H9 (cell line): ENCODE measurements at regions not wholly inside any gene's neighbourhood (a gene's known extent, or its start where the extent isn't known, plus 50 kb on each side); places are given as distances from the start of the nearest gene placed in this dataset.

Experiments
- DNase-seq: peaks from one replicate; pipeline ENCODE4 v3.0.0-alpha.2; 2017
- H2AFZ ChIP-seq: one replicate; pipeline ENCODE4 v1.6.1; 2013; ENCODE audit warnings: mild to moderate bottlenecking, low read length, control low read depth, moderate library complexity
- H2AK5ac ChIP-seq: 2 replicates; pipeline ENCODE4 v1.6.1; 2013; ENCODE audit warnings: low read length, control low read depth, mixed read lengths; ENCODE audit not compliant: insufficient read length
- H2BK120ac ChIP-seq: one replicate; pipeline ENCODE4 v1.6.1; 2013; ENCODE audit warnings: low read depth, mild to moderate bottlenecking, low read length, control low read depth, inconsistent platforms; ENCODE audit not compliant: poor library complexity, severe bottlenecking
- H2BK12ac ChIP-seq: 2 replicates; pipeline ENCODE4 v1.6.1; 2013; ENCODE audit warnings: low read length, control low read depth, mixed read lengths, low read depth; ENCODE audit not compliant: insufficient read length
- H2BK15ac ChIP-seq: 2 replicates; pipeline ENCODE4 v1.6.1; 2013; ENCODE audit warnings: low read depth, low read length, control low read depth
- H2BK20ac ChIP-seq: one replicate; pipeline ENCODE4 v1.6.1; 2013; ENCODE audit warnings: low read depth, mild to moderate bottlenecking, low read length, control low read depth, inconsistent platforms; ENCODE audit not compliant: poor library complexity, severe bottlenecking
- H2BK5ac ChIP-seq: 2 replicates; pipeline ENCODE4 v1.6.1; 2013; ENCODE audit warnings: low read length, control low read depth, mixed read lengths; ENCODE audit not compliant: insufficient read length
- H3K14ac ChIP-seq: 2 replicates; pipeline ENCODE4 v1.6.1; 2013; ENCODE audit warnings: low read length, control low read depth; ENCODE audit not compliant: insufficient read depth
- H3K18ac ChIP-seq: 2 replicates; pipeline ENCODE4 v1.6.1; 2013; ENCODE audit warnings: low read depth, mild to moderate bottlenecking, mixed read lengths, low read length, control low read depth; ENCODE audit not compliant: insufficient read length
- H3K23ac ChIP-seq: 2 replicates; pipeline ENCODE4 v1.6.1; 2013; ENCODE audit warnings: low read length, control low read depth, mixed read lengths, low read depth; ENCODE audit not compliant: insufficient read length
- H3K23me2 ChIP-seq: 2 replicates; pipeline ENCODE4 v1.6.1; 2013; ENCODE audit warnings: low read depth, mild to moderate bottlenecking, mixed read lengths, low read length, control low read depth; ENCODE audit not compliant: insufficient read length, poor library complexity, severe bottlenecking
- H3K27ac ChIP-seq: 2 replicates; pipeline ENCODE4 v1.5.1; 2013; ENCODE audit warnings: low read length, control low read depth, mixed read lengths, low read depth; ENCODE audit not compliant: insufficient read length
- H3K27me3 ChIP-seq: 2 replicates; pipeline ENCODE4 v1.6.1; 2013; ENCODE audit warnings: low read length, control low read depth, inconsistent platforms; ENCODE audit not compliant: insufficient read depth
- H3K4ac ChIP-seq: 2 replicates; pipeline ENCODE4 v1.6.1; 2013; ENCODE audit warnings: low read depth, mild to moderate bottlenecking, control low read depth, inconsistent platforms, low read length, moderate library complexity
- H3K4me1 ChIP-seq: 2 replicates; pipeline ENCODE4 v1.6.1; 2013; ENCODE audit warnings: low read length, control low read depth, inconsistent platforms; ENCODE audit not compliant: insufficient read depth
- H3K4me2 ChIP-seq: 2 replicates; pipeline ENCODE4 v1.6.1; 2013; ENCODE audit warnings: low read length, control low read depth, mixed read lengths; ENCODE audit not compliant: insufficient read length, insufficient read depth
- H3K56ac ChIP-seq: 2 replicates; pipeline ENCODE4 v1.6.1; 2013; ENCODE audit warnings: low read depth, mild to moderate bottlenecking, mixed read lengths, low read length, control low read depth; ENCODE audit not compliant: insufficient read length
- H3K79me1 ChIP-seq: 2 replicates; pipeline ENCODE4 v1.6.1; 2013; ENCODE audit warnings: low read depth, mild to moderate bottlenecking, moderate library complexity, low read length, control low read depth, inconsistent platforms; ENCODE audit not compliant: insufficient read depth, poor library complexity, severe bottlenecking
- H3K79me2 ChIP-seq: 2 replicates; pipeline ENCODE4 v1.6.1; 2013; ENCODE audit warnings: low read length, control low read depth, inconsistent platforms; ENCODE audit not compliant: insufficient read depth
- H3K9ac ChIP-seq: 2 replicates; pipeline ENCODE4 v1.6.1; 2013; ENCODE audit warnings: low read length, control low read depth, mixed read lengths; ENCODE audit not compliant: insufficient read length; ENCODE audit errors: extremely low read depth
- H3K9me3 ChIP-seq: one replicate; pipeline ENCODE4 v1.6.1; 2013; ENCODE audit warnings: low read depth, low read length, inconsistent platforms; ENCODE audit not compliant: control insufficient read depth
- H3T11ph ChIP-seq: one replicate; pipeline ENCODE4 v1.6.1; 2013; ENCODE audit warnings: mild to moderate bottlenecking, low read length, control low read depth, inconsistent platforms
- H4K20me1 ChIP-seq: one replicate; pipeline ENCODE4 v1.6.1; 2013; ENCODE audit not compliant: control insufficient read depth, insufficient read length, insufficient read depth
- H4K5ac ChIP-seq: 2 replicates; pipeline ENCODE4 v1.6.1; 2013; ENCODE audit warnings: low read depth, mild to moderate bottlenecking, mixed read lengths, low read length, control low read depth; ENCODE audit not compliant: insufficient read length
- H4K8ac ChIP-seq: replicated peaks from 2 replicates; pipeline ENCODE4 v1.6.1; 2013; ENCODE audit warnings: low read length, control low read depth, mixed read lengths, low read depth; ENCODE audit not compliant: insufficient read length
- H4K91ac ChIP-seq: 2 replicates; pipeline ENCODE4 v1.6.1; 2013; ENCODE audit warnings: low read depth, mild to moderate bottlenecking, moderate library complexity, mixed read lengths, low read length, control low read depth; ENCODE audit not compliant: insufficient read length
- H3K27ac Mint-ChIP-seq, 3 experiments: 2 replicates in 2 of 3; 3 replicates in 1 of 3; pipeline ENCODE4 v1.8.0; 2020 to 2021; ENCODE audit warnings: mixed read lengths in 3 of 3, mild to moderate bottlenecking in 1 of 3, moderate library complexity in 1 of 3
- H3K27me3 Mint-ChIP-seq: 2 replicates; pipeline ENCODE4 v1.8.0; 2021; ENCODE audit warnings: low read depth, mild to moderate bottlenecking, moderate library complexity, mixed read lengths
- H3K36me3 Mint-ChIP-seq, 3 experiments: 2 replicates in 2 of 3; 3 replicates in 1 of 3; pipeline ENCODE4 v1.8.0; 2020 to 2021; ENCODE audit warnings: low read depth in 3 of 3, mixed read lengths in 3 of 3; ENCODE audit not compliant: insufficient read depth in 1 of 3
- H3K4me1 Mint-ChIP-seq, 2 experiments: 2 replicates each; pipeline ENCODE4 v1.8.0; 2020; ENCODE audit warnings: mixed read lengths in 2 of 2
- H3K4me3 Mint-ChIP-seq, 2 experiments: 2 replicates in 1 of 2; 3 replicates in 1 of 2; pipeline ENCODE4 v1.8.0; 2020 to 2021; ENCODE audit warnings: mild to moderate bottlenecking in 2 of 2, mixed read lengths in 2 of 2, moderate library complexity in 1 of 2
- H3K9me3 Mint-ChIP-seq, 2 experiments: 2 replicates in 1 of 2; 3 replicates in 1 of 2; pipeline ENCODE4 v1.8.0; 2020; ENCODE audit warnings: mild to moderate bottlenecking in 2 of 2, mixed read lengths in 2 of 2, moderate library complexity in 1 of 2
- CTCF ChIP-seq: fragments of 200-600 bp; sonication (generic); conservative IDR thresholded peaks from 3 replicates; pipeline ENCODE4 v1.8.0; 2021; ENCODE audit warnings: antibody characterized with exemption, mild to moderate bottlenecking
- WGBS: extraction: QIAGEN DNeasy Blood & Tissue Kit; methylation state at CpG from one replicate; pipeline ENCODE4 v1.1.7; 2013; ENCODE audit warnings: missing lambda C conversion rate, low lambda C conversion rate, mixed read lengths; ENCODE audit not compliant: insufficient read length; ENCODE audit errors: extremely low coverage; 5-methylcytosine and 5-hydroxymethylcytosine counted together

GRCh38 chr12:24021164-24021502 lies 71.7 kb upstream of the SOX5 start:
- Histone ChIP-seq H2AFZ (no peak overlapping the region), H2BK120ac (no peak overlapping the region), H3K27ac (no peak overlapping the region), H3K56ac (no peak overlapping the region), H3K23ac (no peak overlapping the region), H3K18ac (no peak overlapping the region), H2AK5ac (no peak overlapping the region), H2BK12ac (no peak overlapping the region), H3T11ph (no peak overlapping the region), H3K79me2 (no peaks in the 10 kb centered on the region), H2BK15ac (no peak overlapping the region), H3K9ac (no peak overlapping the region), H4K91ac (no peak overlapping the region), H3K14ac (no peak overlapping the region), H3K4ac (no peak overlapping the region), H3K79me1 (no peaks in the 10 kb centered on the region), H2BK20ac (no peak overlapping the region), H3K4me1 (no peaks in the 10 kb centered on the region), H4K8ac (no peak overlapping the region), H3K27me3 (no peaks in the 10 kb centered on the region; the same call in 1 of the 2 replicates), H2BK5ac (no peak overlapping the region), H3K4me2 (no peak overlapping the region), H4K20me1 (no peaks in the 10 kb centered on the region), H3K9me3 (no peaks in the 10 kb centered on the region), H3K23me2 (no peaks in the 10 kb centered on the region), H4K5ac (no peak overlapping the region)
- Mint-ChIP-seq H3K27me3 (peaks cover 21% of the 10 kb centered on the region), H3K36me3 (peaks cover 0 to 4% (median 0%) of the 10 kb centered on the region in 3 experiments; a peak in 1 of 7 replicates), H3K4me1 (peaks cover 14 to 18% of the 10 kb centered on the region in 2 experiments), H3K9me3 (no peaks in the 10 kb centered on the region; a peak in 1 of 5 replicates), H3K4me3 (no peak overlapping the region), H3K27ac (no peak overlapping the region)
- no peak for TF ChIP-seq CTCF
- DNase-seq, result no peak
- WGBS, result no CpG with 5 or more reads among the region's 4 CpGs
